ENCODE measurements at regions not wholly inside any gene's neighbourhood (a gene's known extent, or its start where the extent isn't known, plus 50 kb on each side); places are given as distances from the start of the nearest gene placed in this dataset.
A peak's percentile ranks its signal among the peaks of the same experiment; 100 is the strongest.

GRCh38 chr2:136557203-136557602 lies 208.1 kb upstream of the THSD7B start:
- DNase-seq: no peak

- DNase-seq: no peak
Measured at GRCh38 chr2:136550181-136550580, 215.2 kb upstream of the THSD7B start.

GRCh38 chr2:136539355-136539754 lies 226.0 kb upstream of the THSD7B start:
- DNase-seq: no peak

- no peak for DNase-seq
Measured at GRCh38 chr2:136538489-136538888, 226.9 kb upstream of the THSD7B start.

- DNase-seq: no peak
Measured at GRCh38 chr2:136534811-136535210, 230.5 kb upstream of the THSD7B start.

GRCh38 chr2:136532171-136532570 lies 233.2 kb upstream of the THSD7B start:
- no peak for DNase-seq

GRCh38 chr2:136531731-136532130 lies 233.6 kb upstream of the THSD7B start:
- no peak for DNase-seq

GRCh38 chr2:136530146-136530545 lies 235.2 kb upstream of the THSD7B start:
- no peak for DNase-seq

- DNase-seq: no peak
Measured at GRCh38 chr2:136527560-136527959, 237.8 kb upstream of the THSD7B start.

GRCh38 chr2:136522724-136523123 lies 242.6 kb upstream of the THSD7B start:
- no peak for DNase-seq

- DNase-seq: no peak
Measured at GRCh38 chr2:136517716-136518115, 247.6 kb upstream of the THSD7B start.

GRCh38 chr2:136510244-136510643 lies 255.1 kb upstream of the THSD7B start:
- DNase-seq: no peak

- DNase-seq: no peak
Measured at GRCh38 chr2:136505462-136505861, 259.9 kb upstream of the THSD7B start.

GRCh38 chr2:136502660-136503059 lies 262.7 kb upstream of the THSD7B start:
- DNase-seq: no peak

- DNase-seq: no peak
Measured at GRCh38 chr2:136497709-136498108, 267.6 kb upstream of the THSD7B start.

- DNase-seq: no peak
Measured at GRCh38 chr2:136496966-136497365, 268.4 kb upstream of the THSD7B start.

- DNase-seq: no peak
Measured at GRCh38 chr2:136495636-136496035, 269.7 kb upstream of the THSD7B start.

- no peak for DNase-seq
Measured at GRCh38 chr2:136492901-136493300, 272.4 kb upstream of the THSD7B start.

- no peak for DNase-seq
Measured at GRCh38 chr2:136490100-136490499, 275.2 kb upstream of the THSD7B start.

- no peak for DNase-seq
Measured at GRCh38 chr2:136487421-136487820, 277.9 kb upstream of the THSD7B start.

GRCh38 chr2:136486115-136486514 lies 279.2 kb upstream of the THSD7B start:
- DNase-seq: no peak

- no peak for DNase-seq
Measured at GRCh38 chr2:136482966-136483365, 282.4 kb upstream of the THSD7B start.

GRCh38 chr2:136482006-136482405 lies 283.3 kb upstream of the THSD7B start:
- no peak for DNase-seq

- no peak for DNase-seq
Measured at GRCh38 chr2:136479696-136480095, 285.6 kb upstream of the THSD7B start.

GRCh38 chr2:136468799-136469369 lies 296.5 kb upstream of the THSD7B start:
- DNase-seq: peak; percentile 18

- no peak for DNase-seq
Measured at GRCh38 chr2:136452528-136452927, 312.8 kb upstream of the THSD7B start.
